ENCODE measurements at regions not wholly inside any gene's neighbourhood (a gene's known extent, or its start where the extent isn't known, plus 50 kb on each side); places are given as distances from the start of the nearest gene placed in this dataset.

- DNase-seq: no peak
- H3K36me3 ChIP-seq (ENCODE audit: control insufficient read depth, insufficient read depth, low read length): no peaks in the 10 kb centered on the region
- H3K27me3 ChIP-seq (replicated peaks; ENCODE audit: control insufficient read depth, insufficient read depth, low read length, poor library complexity, severe bottlenecking): no peaks in the 10 kb centered on the region
- no peaks in the 10 kb centered on the region for H3K4me1 ChIP-seq (ENCODE audit: control insufficient read depth, insufficient read depth, low read length, poor library complexity, severe bottlenecking)
- no peak overlapping the region for H3K27ac ChIP-seq (ENCODE audit: insufficient read depth, low read length, poor library complexity, severe bottlenecking)
- no peaks in the 10 kb centered on the region for H3K9me3 ChIP-seq (ENCODE audit: control insufficient read depth, low read length)
- H3K4me3 ChIP-seq (ENCODE audit: insufficient read depth, low read depth, low read length, poor library complexity, severe bottlenecking): no peak overlapping the region
These were observed 1876.0 kb upstream of the CELF4 start for GRCh38 chr18:39441648-39442047.

DNA sequence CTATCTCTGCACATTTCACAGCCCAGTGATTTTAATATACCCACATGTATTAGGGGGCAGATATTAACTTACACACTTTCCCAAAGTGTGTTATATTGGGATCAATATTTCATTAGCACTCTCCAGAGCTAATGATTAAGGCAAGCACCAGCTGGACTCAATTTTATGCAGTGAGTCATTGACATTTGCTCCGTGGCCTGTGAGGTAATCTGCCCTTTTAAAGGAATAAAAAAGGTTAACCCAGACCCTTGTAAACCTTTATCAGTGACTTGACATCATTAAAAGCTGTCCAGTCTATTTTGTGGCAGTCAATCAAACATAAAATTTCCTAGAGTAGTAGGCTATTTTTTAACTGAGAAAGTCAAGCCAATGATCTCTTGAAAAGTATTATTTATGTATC lies 1870.4 kb upstream of the CELF4 start:
- H3K9me3 ChIP-seq (ENCODE audit: control insufficient read depth, low read length): no peaks in the 10 kb centered on the region
- no peak for DNase-seq
- no peak overlapping the region for H3K27ac ChIP-seq (ENCODE audit: insufficient read depth, low read length, poor library complexity, severe bottlenecking)
- H3K4me3 ChIP-seq (ENCODE audit: insufficient read depth, low read depth, low read length, poor library complexity, severe bottlenecking): no peak overlapping the region
- H3K36me3 ChIP-seq (ENCODE audit: control insufficient read depth, insufficient read depth, low read length): no peaks in the 10 kb centered on the region
- H3K4me1 ChIP-seq (ENCODE audit: control insufficient read depth, insufficient read depth, low read length, poor library complexity, severe bottlenecking): no peaks in the 10 kb centered on the region
- H3K27me3 ChIP-seq (replicated peaks; ENCODE audit: control insufficient read depth, insufficient read depth, low read length, poor library complexity, severe bottlenecking): no peaks in the 10 kb centered on the region

GRCh38 chr18:39435209-39435608 lies 1869.6 kb upstream of the CELF4 start:
- Histone ChIP-seq H3K4me3 (ENCODE audit: insufficient read depth, low read depth, low read length, poor library complexity, severe bottlenecking) (no peak overlapping the region), H3K36me3 (ENCODE audit: control insufficient read depth, insufficient read depth, low read length) (no peaks in the 10 kb centered on the region), H3K4me1 (ENCODE audit: control insufficient read depth, insufficient read depth, low read length, poor library complexity, severe bottlenecking) (no peaks in the 10 kb centered on the region), H3K27me3 (replicated peaks; ENCODE audit: control insufficient read depth, insufficient read depth, low read length, poor library complexity, severe bottlenecking) (no peaks in the 10 kb centered on the region), H3K27ac (ENCODE audit: insufficient read depth, low read length, poor library complexity, severe bottlenecking) (no peak overlapping the region), H3K9me3 (ENCODE audit: control insufficient read depth, low read length) (no peaks in the 10 kb centered on the region)
- DNase-seq: no peak

GRCh38 chr18:39434223-39434920 lies 1868.8 kb upstream of the CELF4 start:
- H3K4me1 ChIP-seq (ENCODE audit: control insufficient read depth, insufficient read depth, low read length, poor library complexity, severe bottlenecking): no peaks in the 10 kb centered on the region
- H3K36me3 ChIP-seq (ENCODE audit: control insufficient read depth, insufficient read depth, low read length): no peaks in the 10 kb centered on the region
- DNase-seq: no peak

GRCh38 chr18:39425172-39425850 lies 1859.7 kb upstream of the CELF4 start:
- no peak for DNase-seq
- Histone ChIP-seq H3K36me3 (ENCODE audit: control insufficient read depth, insufficient read depth, low read length) (no peaks in the 10 kb centered on the region), H3K4me3 (ENCODE audit: insufficient read depth, low read depth, low read length, poor library complexity, severe bottlenecking) (no peak overlapping the region)

More at GRCh38 chr18:39434223-39434920, 1868.8 kb upstream of the CELF4 start:
- no peaks in the 10 kb centered on the region for H3K27me3 ChIP-seq (replicated peaks; ENCODE audit: control insufficient read depth, insufficient read depth, low read length, poor library complexity, severe bottlenecking)
- H3K27ac ChIP-seq (ENCODE audit: insufficient read depth, low read length, poor library complexity, severe bottlenecking): no peak overlapping the region
- no peaks in the 10 kb centered on the region for H3K9me3 ChIP-seq (ENCODE audit: control insufficient read depth, low read length)
- H3K4me3 ChIP-seq (ENCODE audit: insufficient read depth, low read depth, low read length, poor library complexity, severe bottlenecking): no peak overlapping the region

GRCh38 chr18:39424261-39424660 lies 1858.7 kb upstream of the CELF4 start:
- Histone ChIP-seq H3K36me3 (ENCODE audit: control insufficient read depth, insufficient read depth, low read length) (no peaks in the 10 kb centered on the region), H3K9me3 (ENCODE audit: control insufficient read depth, low read length) (no peaks in the 10 kb centered on the region), H3K27me3 (replicated peaks; ENCODE audit: control insufficient read depth, insufficient read depth, low read length, poor library complexity, severe bottlenecking) (no peaks in the 10 kb centered on the region), H3K27ac (ENCODE audit: insufficient read depth, low read length, poor library complexity, severe bottlenecking) (no peak overlapping the region), H3K4me1 (ENCODE audit: control insufficient read depth, insufficient read depth, low read length, poor library complexity, severe bottlenecking) (no peaks in the 10 kb centered on the region), H3K4me3 (ENCODE audit: insufficient read depth, low read depth, low read length, poor library complexity, severe bottlenecking) (no peak overlapping the region)
- DNase-seq: no peak

More at GRCh38 chr18:39425172-39425850, 1859.7 kb upstream of the CELF4 start:
- Histone ChIP-seq H3K27ac (ENCODE audit: insufficient read depth, low read length, poor library complexity, severe bottlenecking) (no peak overlapping the region), H3K9me3 (ENCODE audit: control insufficient read depth, low read length) (no peaks in the 10 kb centered on the region), H3K4me1 (ENCODE audit: control insufficient read depth, insufficient read depth, low read length, poor library complexity, severe bottlenecking) (no peaks in the 10 kb centered on the region), H3K27me3 (replicated peaks; ENCODE audit: control insufficient read depth, insufficient read depth, low read length, poor library complexity, severe bottlenecking) (no peaks in the 10 kb centered on the region)

GRCh38 chr18:39421276-39421675 lies 1855.7 kb upstream of the CELF4 start:
- no peak overlapping the region for H3K27ac ChIP-seq (ENCODE audit: insufficient read depth, low read length, poor library complexity, severe bottlenecking)
- no peaks in the 10 kb centered on the region for H3K36me3 ChIP-seq (ENCODE audit: control insufficient read depth, insufficient read depth, low read length)
- no peaks in the 10 kb centered on the region for H3K9me3 ChIP-seq (ENCODE audit: control insufficient read depth, low read length)
- no peak for DNase-seq
- no peaks in the 10 kb centered on the region for H3K4me1 ChIP-seq (ENCODE audit: control insufficient read depth, insufficient read depth, low read length, poor library complexity, severe bottlenecking)
- H3K4me3 ChIP-seq (ENCODE audit: insufficient read depth, low read depth, low read length, poor library complexity, severe bottlenecking): no peak overlapping the region
- H3K27me3 ChIP-seq (replicated peaks; ENCODE audit: control insufficient read depth, insufficient read depth, low read length, poor library complexity, severe bottlenecking): no peaks in the 10 kb centered on the region

DNA sequence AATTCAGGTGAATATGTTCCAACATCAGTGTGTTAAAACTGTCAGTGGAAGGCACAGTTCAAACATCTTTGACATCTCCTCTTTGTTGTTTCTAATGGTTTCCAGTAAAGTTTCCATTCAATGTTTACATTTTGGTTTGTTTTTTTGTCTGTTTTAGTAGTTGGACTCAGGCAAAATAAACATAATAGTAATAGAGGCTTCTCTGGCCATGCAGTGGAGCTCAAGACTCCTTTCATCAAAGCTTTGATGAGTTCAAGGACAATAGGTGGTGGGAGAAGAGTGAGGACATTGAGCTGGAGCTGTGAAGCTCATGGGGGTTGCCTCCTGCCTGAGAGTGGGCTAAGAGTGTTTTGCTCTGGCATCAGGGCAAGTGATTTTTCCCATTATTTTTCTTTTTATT lies 1853.7 kb upstream of the CELF4 start:
- H3K4me1 ChIP-seq (ENCODE audit: control insufficient read depth, insufficient read depth, low read length, poor library complexity, severe bottlenecking): no peaks in the 10 kb centered on the region
- no peak for DNase-seq
- no peaks in the 10 kb centered on the region for H3K9me3 ChIP-seq (ENCODE audit: control insufficient read depth, low read length)
- H3K36me3 ChIP-seq (ENCODE audit: control insufficient read depth, insufficient read depth, low read length): no peaks in the 10 kb centered on the region
- no peak overlapping the region for H3K27ac ChIP-seq (ENCODE audit: insufficient read depth, low read length, poor library complexity, severe bottlenecking)
- H3K27me3 ChIP-seq (replicated peaks; ENCODE audit: control insufficient read depth, insufficient read depth, low read length, poor library complexity, severe bottlenecking): no peaks in the 10 kb centered on the region
- no peak overlapping the region for H3K4me3 ChIP-seq (ENCODE audit: insufficient read depth, low read depth, low read length, poor library complexity, severe bottlenecking)

DNA sequence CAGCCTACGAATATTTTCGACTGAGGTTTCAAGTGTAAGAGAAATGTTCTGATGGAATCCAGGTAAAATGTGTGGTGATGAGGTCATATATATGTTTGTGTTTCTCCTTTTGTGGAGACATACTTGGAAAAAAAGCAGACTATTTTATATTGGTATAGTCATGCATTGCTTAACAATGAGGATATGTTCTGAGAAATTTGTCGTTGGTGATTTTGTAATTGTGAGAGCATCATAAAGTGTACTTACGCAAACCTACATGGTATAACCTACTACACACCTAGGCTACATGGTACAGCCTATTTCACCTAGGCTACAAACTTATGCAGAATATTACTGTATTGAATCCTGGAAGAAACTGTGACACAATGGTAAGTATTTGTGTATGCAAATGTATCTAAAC lies 1849.9 kb upstream of the CELF4 start:
- Histone ChIP-seq H3K4me3 (ENCODE audit: insufficient read depth, low read depth, low read length, poor library complexity, severe bottlenecking) (no peak overlapping the region), H3K27me3 (replicated peaks; ENCODE audit: control insufficient read depth, insufficient read depth, low read length, poor library complexity, severe bottlenecking) (no peaks in the 10 kb centered on the region), H3K27ac (ENCODE audit: insufficient read depth, low read length, poor library complexity, severe bottlenecking) (no peak overlapping the region), H3K4me1 (ENCODE audit: control insufficient read depth, insufficient read depth, low read length, poor library complexity, severe bottlenecking) (no peaks in the 10 kb centered on the region), H3K36me3 (ENCODE audit: control insufficient read depth, insufficient read depth, low read length) (no peaks in the 10 kb centered on the region), H3K9me3 (ENCODE audit: control insufficient read depth, low read length) (no peaks in the 10 kb centered on the region)
- DNase-seq: no peak

DNA sequence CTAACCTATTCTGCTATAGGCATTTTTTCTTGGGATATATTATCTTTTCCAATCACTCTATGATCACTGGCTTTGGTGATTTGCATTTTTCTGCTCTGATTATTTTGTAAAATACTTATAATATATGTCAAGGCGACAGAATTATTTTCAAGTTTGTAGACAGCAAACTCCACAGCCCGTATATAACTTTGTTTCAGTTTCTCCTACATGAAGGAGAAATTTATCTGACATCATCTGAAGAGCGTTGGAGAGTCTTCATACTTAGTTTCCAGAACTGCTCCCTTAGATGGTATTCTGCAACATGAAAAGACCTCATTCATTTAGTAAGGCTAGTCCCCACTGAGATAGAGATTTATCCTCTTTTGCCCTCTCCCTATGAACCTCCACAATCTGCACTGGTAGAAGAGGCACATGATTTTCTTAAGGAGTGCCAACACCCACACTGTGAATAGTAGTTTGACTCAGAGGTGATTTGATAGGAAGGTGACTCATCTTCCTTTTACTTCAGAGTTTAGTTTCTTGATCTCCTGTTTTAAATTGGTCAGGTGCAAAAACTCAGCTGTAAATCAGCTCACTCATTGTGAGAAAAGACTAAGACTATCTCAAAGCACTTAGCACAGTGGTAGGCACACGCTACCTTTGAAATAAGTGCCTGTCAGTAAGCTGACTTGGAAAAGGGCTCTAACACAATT lies 1848.6 kb upstream of the CELF4 start:
- Histone ChIP-seq H3K27ac (ENCODE audit: insufficient read depth, low read length, poor library complexity, severe bottlenecking) (no peak overlapping the region), H3K27me3 (replicated peaks; ENCODE audit: control insufficient read depth, insufficient read depth, low read length, poor library complexity, severe bottlenecking) (no peaks in the 10 kb centered on the region), H3K4me1 (ENCODE audit: control insufficient read depth, insufficient read depth, low read length, poor library complexity, severe bottlenecking) (no peaks in the 10 kb centered on the region), H3K9me3 (ENCODE audit: control insufficient read depth, low read length) (no peaks in the 10 kb centered on the region), H3K4me3 (ENCODE audit: insufficient read depth, low read depth, low read length, poor library complexity, severe bottlenecking) (no peak overlapping the region), H3K36me3 (ENCODE audit: control insufficient read depth, insufficient read depth, low read length) (no peaks in the 10 kb centered on the region)
- no peak for DNase-seq

All from effector memory CD4-positive, alpha-beta T cell (primary cell).